ENCODE measurements at regions not wholly inside any gene's neighbourhood (a gene's known extent, or its start where the extent isn't known, plus 50 kb on each side); places are given as distances from the start of the nearest gene placed in this dataset.

DNA sequence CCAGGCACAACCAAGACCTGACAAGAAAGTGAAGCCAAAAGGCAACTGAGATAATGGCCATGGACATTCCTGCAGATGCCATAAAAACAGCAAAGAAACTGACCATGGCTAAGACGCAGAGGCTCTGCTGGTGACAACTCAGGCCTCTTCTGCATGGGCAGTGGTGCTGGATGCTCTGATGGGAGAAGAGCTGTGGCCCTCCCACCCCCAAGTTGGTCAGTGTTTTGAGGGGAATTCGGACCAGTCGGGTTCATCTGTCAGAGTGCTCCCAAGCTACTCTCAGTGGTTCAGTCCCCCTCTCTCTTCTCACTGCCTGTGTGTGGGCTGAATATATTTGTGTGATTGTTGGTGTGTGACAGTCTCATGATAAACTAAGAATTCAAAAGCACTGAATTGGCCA lies 79.0 kb upstream of the GPR26 start:
- Histone ChIP-seq H3K4me3 (ENCODE audit: low read length) (no peak overlapping the region), H3K9ac (ENCODE audit: low read depth, low read length) (no peak overlapping the region), H3K9me3 (replicated peaks; ENCODE audit: low read length) (no peaks in the 10 kb centered on the region), H3K27me3 (ENCODE audit: control insufficient read depth, insufficient read depth, low read length) (peaks cover 18% of the 10 kb centered on the region), H3K4me1 (ENCODE audit: control insufficient read depth, insufficient read depth, low read length) (no peaks in the 10 kb centered on the region), H3K4me2 (ENCODE audit: low read length) (no peak overlapping the region), H3K36me3 (ENCODE audit: insufficient read depth, low read length) (no peaks in the 10 kb centered on the region)

DNA sequence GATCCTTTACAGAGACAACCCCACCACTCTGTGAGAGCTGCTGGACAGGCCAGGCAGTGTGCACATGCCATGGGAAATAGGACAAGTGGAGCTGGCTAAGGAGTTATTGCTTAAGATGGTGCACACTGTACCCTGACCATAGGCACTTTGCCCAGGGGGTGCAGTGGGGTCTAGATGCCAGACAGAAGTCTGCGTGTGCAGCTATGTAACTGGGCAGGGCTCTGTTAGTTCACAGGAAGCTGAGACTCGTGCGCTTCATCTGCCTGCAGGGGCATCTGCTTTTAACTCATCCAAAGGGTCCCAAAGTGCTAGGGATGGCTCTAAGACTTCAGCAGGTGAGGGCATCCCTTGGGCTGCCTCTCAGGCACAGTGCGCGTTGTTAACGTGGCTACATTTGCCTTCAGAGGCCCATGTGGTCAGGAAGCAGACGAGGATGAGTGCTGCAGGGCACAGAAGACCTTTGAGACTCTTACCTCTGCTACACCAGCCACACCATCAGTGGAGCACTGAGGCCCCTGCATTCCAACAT lies 77.7 kb upstream of the GPR26 start:
- Histone ChIP-seq H3K4me1 (ENCODE audit: control insufficient read depth, insufficient read depth, low read length) (no peaks in the 10 kb centered on the region), H3K27me3 (ENCODE audit: control insufficient read depth, insufficient read depth, low read length) (peaks cover 9% of the 10 kb centered on the region), H3K4me2 (ENCODE audit: low read length) (no peak overlapping the region)

DNA sequence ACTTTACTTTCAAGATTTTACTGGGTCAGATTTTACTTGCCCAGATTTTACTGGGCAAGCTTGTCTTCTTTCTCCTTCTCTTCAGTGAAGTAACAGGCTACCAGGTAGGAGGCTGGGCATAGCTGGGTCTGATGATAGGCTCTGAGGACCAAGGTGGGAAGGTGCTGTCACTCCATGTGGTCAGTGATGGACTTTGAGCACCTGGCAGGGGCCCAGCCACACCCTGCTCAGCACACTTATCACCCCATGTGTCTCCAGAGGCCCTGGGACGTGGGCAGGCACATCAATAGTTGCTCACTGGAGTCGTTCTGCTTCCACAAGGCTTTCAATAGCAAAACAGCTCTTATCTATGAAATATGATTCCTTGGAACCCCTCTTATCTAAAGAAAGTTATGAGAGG lies 70.5 kb upstream of the GPR26 start:
- Histone ChIP-seq H3K9me3 (replicated peaks; ENCODE audit: low read length) (no peaks in the 10 kb centered on the region), H3K4me3 (ENCODE audit: low read length) (no peak overlapping the region), H3K4me2 (ENCODE audit: low read length) (no peak overlapping the region), H3K4me1 (ENCODE audit: control insufficient read depth, insufficient read depth, low read length) (no peaks in the 10 kb centered on the region), H3K27me3 (ENCODE audit: control insufficient read depth, insufficient read depth, low read length) (no peaks in the 10 kb centered on the region), H3K36me3 (ENCODE audit: insufficient read depth, low read length) (no peaks in the 10 kb centered on the region), H3K9ac (ENCODE audit: low read depth, low read length) (no peak overlapping the region)

More for the DNA sequence above, 77.7 kb upstream of the GPR26 start:
- H3K36me3 ChIP-seq (ENCODE audit: insufficient read depth, low read length) = no peaks in the 10 kb centered on the region
- H3K9me3 ChIP-seq (replicated peaks; ENCODE audit: low read length) = no peaks in the 10 kb centered on the region
- H3K9ac ChIP-seq (ENCODE audit: low read depth, low read length) = no peak overlapping the region
- no peak overlapping the region for H3K4me3 ChIP-seq (ENCODE audit: low read length)

DNA sequence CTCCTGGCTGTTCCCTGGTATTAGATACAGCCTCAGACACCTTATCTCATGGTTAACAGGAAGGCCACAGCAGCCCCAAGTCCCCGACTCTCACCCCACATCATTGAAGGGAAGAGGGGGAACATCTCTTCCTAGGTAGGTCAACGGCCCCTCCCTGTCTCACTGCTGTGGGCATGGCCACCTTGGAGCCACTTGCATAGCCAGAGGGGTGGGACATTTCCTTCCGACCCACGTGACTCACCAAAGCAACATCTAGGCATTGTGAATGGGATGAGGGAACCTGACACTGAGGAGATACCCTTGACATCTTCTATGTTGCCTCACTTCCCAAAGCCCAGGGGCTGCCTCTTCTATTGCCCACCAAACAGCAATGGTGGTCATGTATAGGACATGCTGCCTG lies 68.5 kb upstream of the GPR26 start:
- H3K27me3 ChIP-seq (ENCODE audit: control insufficient read depth, insufficient read depth, low read length) = no peaks in the 10 kb centered on the region
- no peak overlapping the region for H3K4me3 ChIP-seq (ENCODE audit: low read length)
- no peak overlapping the region for H3K4me2 ChIP-seq (ENCODE audit: low read length)
- H3K36me3 ChIP-seq (ENCODE audit: insufficient read depth, low read length) = no peaks in the 10 kb centered on the region
- H3K4me1 ChIP-seq (ENCODE audit: control insufficient read depth, insufficient read depth, low read length) = no peaks in the 10 kb centered on the region
- no peaks in the 10 kb centered on the region for H3K9me3 ChIP-seq (replicated peaks; ENCODE audit: low read length)
- H3K9ac ChIP-seq (ENCODE audit: low read depth, low read length) = no peak overlapping the region

DNA sequence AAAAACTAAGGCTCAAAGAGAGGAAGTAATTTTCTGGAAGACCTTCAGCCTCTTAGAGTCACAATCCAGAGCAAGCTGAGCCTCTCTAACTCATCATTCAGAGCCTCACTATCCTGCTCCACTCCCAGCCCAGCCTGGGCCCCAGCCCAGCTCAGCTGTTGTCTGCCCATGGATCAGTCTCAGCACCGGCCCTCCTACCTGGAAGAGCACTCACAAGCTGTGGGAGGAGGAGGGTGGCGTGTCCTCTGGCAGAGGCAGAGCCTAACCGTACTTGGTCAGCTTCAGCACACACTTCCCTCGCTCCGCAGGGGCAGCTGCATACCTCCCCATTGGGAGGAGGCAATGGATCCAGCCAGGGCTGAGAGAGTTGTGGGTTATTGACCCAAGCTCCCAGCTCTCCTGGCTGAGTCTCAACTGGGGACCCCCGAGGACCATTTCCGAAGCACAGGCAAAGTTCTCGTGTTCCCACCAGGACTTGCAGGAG lies 66.7 kb upstream of the GPR26 start:
- Histone ChIP-seq H3K36me3 (ENCODE audit: insufficient read depth, low read length) (no peaks in the 10 kb centered on the region), H3K27me3 (ENCODE audit: control insufficient read depth, insufficient read depth, low read length) (no peaks in the 10 kb centered on the region), H3K4me2 (ENCODE audit: low read length) (no peak overlapping the region), H3K9ac (ENCODE audit: low read depth, low read length) (no peak overlapping the region), H3K9me3 (replicated peaks; ENCODE audit: low read length) (no peaks in the 10 kb centered on the region), H3K4me3 (ENCODE audit: low read length) (no peak overlapping the region), H3K4me1 (ENCODE audit: control insufficient read depth, insufficient read depth, low read length) (no peaks in the 10 kb centered on the region)

DNA sequence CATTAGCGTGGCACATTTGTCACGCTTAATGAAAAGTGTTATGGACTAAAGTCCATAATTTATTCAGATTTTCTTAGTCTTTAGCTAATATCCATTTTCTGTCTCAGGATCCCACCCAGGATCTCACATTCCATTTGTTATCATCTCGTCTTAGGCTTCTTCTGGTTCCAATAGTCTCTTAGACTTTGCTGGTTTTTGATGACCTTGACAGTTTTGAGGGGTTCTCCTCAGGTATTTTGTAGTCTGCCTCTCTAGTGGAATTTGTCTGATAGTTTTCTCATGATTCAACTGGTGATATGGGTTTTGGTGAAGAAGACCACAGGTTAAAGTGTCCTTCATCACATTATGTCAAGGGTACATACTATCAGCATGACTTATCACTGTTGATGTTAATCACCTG lies 66.0 kb upstream of the GPR26 start:
- Histone ChIP-seq H3K4me1 (ENCODE audit: control insufficient read depth, insufficient read depth, low read length) (no peaks in the 10 kb centered on the region), H3K27me3 (ENCODE audit: control insufficient read depth, insufficient read depth, low read length) (no peaks in the 10 kb centered on the region), H3K9me3 (replicated peaks; ENCODE audit: low read length) (no peaks in the 10 kb centered on the region), H3K9ac (ENCODE audit: low read depth, low read length) (no peak overlapping the region), H3K4me3 (ENCODE audit: low read length) (no peak overlapping the region), H3K36me3 (ENCODE audit: insufficient read depth, low read length) (no peaks in the 10 kb centered on the region), H3K4me2 (ENCODE audit: low read length) (no peak overlapping the region)

DNA sequence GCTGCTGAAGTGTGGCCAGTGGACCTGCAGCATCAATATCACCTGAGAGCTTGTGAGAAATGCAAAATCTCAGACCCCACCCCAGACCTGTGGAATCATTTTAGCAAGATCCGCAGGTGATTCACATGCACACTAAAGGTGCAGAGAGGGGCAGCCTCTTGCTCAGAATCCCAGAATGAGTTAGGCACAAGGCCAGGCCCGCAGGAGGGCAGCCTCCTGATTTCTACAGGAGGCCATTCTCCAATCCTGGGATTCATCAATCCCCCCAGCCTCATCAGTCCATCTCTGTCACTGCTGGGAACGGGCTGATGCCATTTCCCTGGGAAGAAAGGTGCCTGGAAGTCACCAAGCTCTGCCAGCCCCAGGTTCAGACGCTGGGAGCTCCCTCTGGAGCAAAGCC lies 63.0 kb upstream of the GPR26 start:
- no peaks in the 10 kb centered on the region for H3K4me1 ChIP-seq (ENCODE audit: control insufficient read depth, insufficient read depth, low read length)
- no peaks in the 10 kb centered on the region for H3K27me3 ChIP-seq (ENCODE audit: control insufficient read depth, insufficient read depth, low read length)
- no peaks in the 10 kb centered on the region for H3K36me3 ChIP-seq (ENCODE audit: insufficient read depth, low read length)
- H3K9me3 ChIP-seq (replicated peaks; ENCODE audit: low read length) = no peaks in the 10 kb centered on the region
- no peak overlapping the region for H3K4me3 ChIP-seq (ENCODE audit: low read length)
- no peak overlapping the region for H3K4me2 ChIP-seq (ENCODE audit: low read length)
- no peak overlapping the region for H3K9ac ChIP-seq (ENCODE audit: low read depth, low read length)

DNA sequence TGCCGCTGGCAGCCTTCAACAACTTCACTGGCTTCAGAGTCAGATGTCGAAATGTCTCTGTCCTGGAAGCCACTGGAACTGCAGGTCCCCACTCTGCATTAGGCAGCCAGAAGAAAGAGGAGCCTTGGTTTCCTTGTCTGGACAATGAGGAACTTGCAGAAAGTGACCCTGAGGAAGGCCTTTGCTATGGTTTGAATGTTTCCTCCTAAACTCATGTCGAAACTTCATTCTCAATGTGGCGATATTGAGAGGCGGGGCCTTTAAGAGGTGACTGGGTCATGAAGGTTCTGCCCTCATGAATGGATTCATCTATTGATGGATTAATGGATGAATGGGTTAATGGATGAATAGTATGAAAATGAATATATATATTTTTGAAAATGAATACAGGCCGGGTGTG lies 61.6 kb upstream of the GPR26 start:
- Histone ChIP-seq H3K9ac (ENCODE audit: low read depth, low read length) (no peak overlapping the region), H3K4me2 (ENCODE audit: low read length) (no peak overlapping the region), H3K9me3 (replicated peaks; ENCODE audit: low read length) (no peaks in the 10 kb centered on the region), H3K27me3 (ENCODE audit: control insufficient read depth, insufficient read depth, low read length) (no peaks in the 10 kb centered on the region), H3K4me1 (ENCODE audit: control insufficient read depth, insufficient read depth, low read length) (no peaks in the 10 kb centered on the region), H3K36me3 (ENCODE audit: insufficient read depth, low read length) (no peaks in the 10 kb centered on the region), H3K4me3 (ENCODE audit: low read length) (no peak overlapping the region)

DNA sequence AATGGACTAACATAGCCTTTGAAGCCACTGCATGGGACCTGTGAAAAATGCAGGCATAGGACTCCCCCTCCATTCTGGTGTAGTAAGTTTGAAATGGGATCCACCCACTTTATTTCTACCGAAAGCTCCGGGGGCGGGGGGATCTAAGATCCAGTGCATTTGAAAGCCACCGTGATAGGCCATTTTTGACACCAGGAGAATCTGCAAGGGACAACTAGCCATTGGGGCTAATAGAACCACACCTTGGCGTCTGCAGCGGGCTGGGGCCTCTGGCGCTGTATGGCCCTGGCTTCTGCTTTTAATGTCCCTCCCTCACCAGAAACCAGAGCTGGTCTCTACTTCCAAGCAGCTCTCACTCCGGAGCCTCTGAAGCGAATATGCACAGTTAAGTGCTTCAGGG lies 60.1 kb upstream of the GPR26 start:
- no peak overlapping the region for H3K4me3 ChIP-seq (ENCODE audit: low read length)
- H3K4me2 ChIP-seq (ENCODE audit: low read length) = no peak overlapping the region
- H3K9me3 ChIP-seq (replicated peaks; ENCODE audit: low read length) = no peaks in the 10 kb centered on the region
- H3K9ac ChIP-seq (ENCODE audit: low read depth, low read length) = no peak overlapping the region
- H3K27me3 ChIP-seq (ENCODE audit: control insufficient read depth, insufficient read depth, low read length) = no peaks in the 10 kb centered on the region
- H3K36me3 ChIP-seq (ENCODE audit: insufficient read depth, low read length) = no peaks in the 10 kb centered on the region
- H3K4me1 ChIP-seq (ENCODE audit: control insufficient read depth, insufficient read depth, low read length) = no peaks in the 10 kb centered on the region

DNA sequence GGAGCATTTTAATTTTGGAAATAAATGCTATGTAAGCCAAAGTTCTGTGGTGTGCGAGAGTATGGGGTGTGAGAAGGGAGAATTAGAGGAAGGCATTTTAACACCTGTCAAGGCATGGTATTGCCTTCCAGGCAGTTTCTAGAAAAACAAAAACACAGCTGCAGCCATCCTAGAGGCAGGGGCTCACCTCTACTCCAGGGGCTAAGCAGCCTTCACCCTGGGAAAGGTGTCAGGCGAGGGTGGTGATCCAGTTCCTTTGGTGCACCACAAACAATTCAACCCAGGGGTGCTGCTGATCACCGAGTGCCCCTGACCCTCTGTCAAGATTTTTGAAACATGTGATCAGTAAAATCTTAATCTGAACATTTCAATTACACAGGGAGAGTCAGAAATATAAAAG lies 59.2 kb upstream of the GPR26 start:
- no peaks in the 10 kb centered on the region for H3K27me3 ChIP-seq (ENCODE audit: control insufficient read depth, insufficient read depth, low read length)
- no peaks in the 10 kb centered on the region for H3K4me1 ChIP-seq (ENCODE audit: control insufficient read depth, insufficient read depth, low read length)
- H3K36me3 ChIP-seq (ENCODE audit: insufficient read depth, low read length) = no peaks in the 10 kb centered on the region
- no peaks in the 10 kb centered on the region for H3K9me3 ChIP-seq (replicated peaks; ENCODE audit: low read length)
- H3K4me2 ChIP-seq (ENCODE audit: low read length) = no peak overlapping the region
- no peak overlapping the region for H3K9ac ChIP-seq (ENCODE audit: low read depth, low read length)
- H3K4me3 ChIP-seq (ENCODE audit: low read length) = no peak overlapping the region

DNA sequence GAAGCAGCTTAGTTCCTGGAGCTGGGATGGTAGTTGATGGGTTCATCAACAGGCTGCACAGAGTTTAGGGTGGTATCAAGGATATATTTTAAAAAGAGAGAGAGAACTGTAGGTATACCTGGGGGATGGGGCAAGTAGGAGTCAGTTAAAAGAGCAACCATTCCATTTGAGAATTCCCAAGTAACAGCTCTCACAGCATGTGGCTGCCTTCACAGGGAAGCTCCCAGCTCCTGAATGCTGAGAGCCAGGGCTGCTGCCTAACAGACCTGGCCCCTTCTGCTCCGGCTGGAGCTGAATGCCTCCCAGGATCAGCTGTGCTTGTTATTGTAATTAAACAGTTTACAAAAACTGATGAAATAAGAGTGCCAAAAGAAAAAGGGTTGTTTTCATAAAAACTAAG lies 58.8 kb upstream of the GPR26 start:
- no peaks in the 10 kb centered on the region for H3K9me3 ChIP-seq (replicated peaks; ENCODE audit: low read length)

DNA sequence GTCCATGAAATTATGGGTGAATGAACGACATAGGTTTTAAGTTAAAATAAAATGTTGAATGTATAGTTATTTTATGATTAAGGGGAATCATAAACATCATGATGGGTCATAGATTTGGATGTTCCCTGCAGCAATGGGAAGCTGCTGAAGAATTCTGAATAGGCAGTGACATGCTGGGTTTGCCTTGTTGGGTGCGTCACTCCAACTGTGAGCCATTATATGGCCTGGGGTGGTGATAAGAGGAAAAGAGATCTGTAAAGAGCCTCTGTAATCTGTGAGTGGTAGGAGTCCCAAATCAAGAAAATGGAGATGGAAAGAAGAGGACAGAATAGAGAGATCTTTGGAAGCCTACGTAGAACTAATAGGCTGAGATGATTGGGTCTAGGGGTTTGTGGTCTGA lies 58.1 kb upstream of the GPR26 start:
- H3K36me3 ChIP-seq (ENCODE audit: insufficient read depth, low read length) = no peaks in the 10 kb centered on the region
- H3K4me2 ChIP-seq (ENCODE audit: low read length) = no peak overlapping the region
- no peaks in the 10 kb centered on the region for H3K9me3 ChIP-seq (replicated peaks; ENCODE audit: low read length)
- H3K4me3 ChIP-seq (ENCODE audit: low read length) = no peak overlapping the region
- H3K4me1 ChIP-seq (ENCODE audit: control insufficient read depth, insufficient read depth, low read length) = no peaks in the 10 kb centered on the region
- no peaks in the 10 kb centered on the region for H3K27me3 ChIP-seq (ENCODE audit: control insufficient read depth, insufficient read depth, low read length)
- H3K9ac ChIP-seq (ENCODE audit: low read depth, low read length) = no peak overlapping the region

More for the DNA sequence above, 58.8 kb upstream of the GPR26 start:
- no peaks in the 10 kb centered on the region for H3K36me3 ChIP-seq (ENCODE audit: insufficient read depth, low read length)
- H3K4me3 ChIP-seq (ENCODE audit: low read length) = no peak overlapping the region
- no peaks in the 10 kb centered on the region for H3K4me1 ChIP-seq (ENCODE audit: control insufficient read depth, insufficient read depth, low read length)
- H3K9ac ChIP-seq (ENCODE audit: low read depth, low read length) = no peak overlapping the region
- no peak overlapping the region for H3K4me2 ChIP-seq (ENCODE audit: low read length)
- no peaks in the 10 kb centered on the region for H3K27me3 ChIP-seq (ENCODE audit: control insufficient read depth, insufficient read depth, low read length)
